NB4 (cell line): ENCODE measurements at regions not wholly inside any gene's neighbourhood (a gene's known extent, or its start where the extent isn't known, plus 50 kb on each side); places are given as distances from the start of the nearest gene placed in this dataset.

Experiments used
- DNase-seq: peaks from one replicate; pipeline ENCODE4 v3.0.0; 2010; ENCODE audit warnings: low read depth
- H3K4me3 ChIP-seq: one replicate; pipeline ENCODE4 v1.5.1; 2011; ENCODE audit warnings: mild to moderate bottlenecking, low read depth, low read length, moderate library complexity
- CTCF ChIP-seq: IDR thresholded peaks from one replicate; pipeline ENCODE4 v1.5.1; 2012; ENCODE audit warnings: low read depth, low read length
- MAX ChIP-seq: IDR thresholded peaks from 2 replicates; pipeline ENCODE4 v1.6.1; 2011; ENCODE audit warnings: low read depth, low read length
- MYC ChIP-seq: IDR thresholded peaks from 2 replicates; pipeline ENCODE4 v1.6.1; 2011; ENCODE audit warnings: low read depth, low read length
- POLR2A ChIP-seq: IDR thresholded peaks from 2 replicates; pipeline ENCODE4 v1.6.1; 2011; ENCODE audit warnings: mild to moderate bottlenecking; ENCODE audit not compliant: insufficient read length; ENCODE audit errors: extremely low read depth

GRCh38 chr11:79890272-79890671 is 449.4 kb upstream of the TENM4 start:
- no peak for DNase-seq
- no peak overlapping the region for H3K4me3 ChIP-seq
- TF ChIP-seq MAX (no peak), MYC (no peak), POLR2A (no peak), CTCF (no peak)

- no peak for DNase-seq
- TF ChIP-seq CTCF = no peak
- no peak for TF ChIP-seq POLR2A
- TF ChIP-seq MAX = no peak
- TF ChIP-seq MYC = no peak
- H3K4me3 ChIP-seq = no peak overlapping the region
These were observed 424.1 kb upstream of the TENM4 start for GRCh38 chr11:79864882-79865281.

GRCh38 chr11:79860336-79860735 is 419.5 kb upstream of the TENM4 start:
- DNase-seq = no peak
- H3K4me3 ChIP-seq = no peak overlapping the region
- no peak for TF ChIP-seq POLR2A

- no peak overlapping the region for H3K4me3 ChIP-seq
- DNase-seq = no peak
- TF ChIP-seq MAX = no peak
- TF ChIP-seq MYC = no peak
- no peak for TF ChIP-seq CTCF
- no peak for TF ChIP-seq POLR2A
These were observed 416.8 kb upstream of the TENM4 start for GRCh38 chr11:79857377-79858214.

GRCh38 chr11:79852176-79852575 is 411.3 kb upstream of the TENM4 start:
- DNase-seq = no peak
- TF ChIP-seq POLR2A (no peak), MAX (no peak), CTCF (no peak), MYC (no peak)
- no peak overlapping the region for H3K4me3 ChIP-seq

- DNase-seq = no peak
- no peak overlapping the region for H3K4me3 ChIP-seq
- no peak for TF ChIP-seq MYC
- TF ChIP-seq POLR2A = no peak
- TF ChIP-seq MAX = no peak
- TF ChIP-seq CTCF = no peak
These were observed 404.3 kb upstream of the TENM4 start for GRCh38 chr11:79845002-79845709.
